Tongue (tissue), 1 donor: ENCODE measurements at regions not wholly inside any gene's neighbourhood (a gene's known extent, or its start where the extent isn't known, plus 50 kb on each side); places are given as distances from the start of the nearest gene placed in this dataset.
A peak's percentile ranks its signal among the peaks of the same experiment; 100 is the strongest.

Source experiments
- DNase-seq: peaks from one replicate; pipeline ENCODE4 v3.0.0-alpha.2; 2015

DNA sequence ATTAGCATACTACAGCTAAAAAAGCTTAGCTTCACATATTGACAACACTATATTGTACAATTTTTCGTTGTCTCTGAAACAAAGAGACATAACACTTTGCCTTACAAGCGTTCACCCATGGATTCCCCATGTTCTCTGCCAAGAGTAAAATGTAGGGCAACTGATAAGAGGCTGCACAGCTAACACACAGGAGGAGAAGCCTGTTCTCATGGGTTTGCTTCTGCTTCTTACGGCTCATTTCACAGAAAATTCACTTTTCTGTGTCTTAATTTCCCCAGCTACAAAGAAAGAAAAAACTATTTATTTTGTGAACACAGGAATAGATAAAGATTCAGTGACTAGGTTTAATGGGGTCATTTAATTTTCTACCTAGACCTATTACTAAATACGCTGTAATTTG, 182.8 kb upstream of the DLGAP1 start:
- DNase-seq: no peak

DNA sequence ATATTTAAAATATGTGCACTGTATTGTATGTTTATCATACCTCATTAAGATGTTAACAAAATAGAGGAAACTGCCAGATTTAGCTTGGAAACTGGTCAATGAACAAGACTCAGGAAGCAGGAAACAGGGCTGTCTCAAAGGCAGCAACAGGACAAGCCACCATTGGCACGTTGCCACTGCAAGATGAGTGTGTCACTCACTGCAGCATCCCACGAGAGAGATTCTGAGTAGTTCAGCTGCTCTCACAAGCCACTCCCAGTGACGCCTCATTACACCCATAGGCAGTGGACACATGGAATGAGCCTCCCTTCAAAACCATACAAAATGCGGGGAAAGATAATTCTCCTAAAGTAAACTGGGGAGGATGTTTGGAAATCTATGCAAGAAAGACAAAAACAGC, 181.9 kb upstream of the DLGAP1 start:
- DNase-seq: peak; percentile 76

DNA sequence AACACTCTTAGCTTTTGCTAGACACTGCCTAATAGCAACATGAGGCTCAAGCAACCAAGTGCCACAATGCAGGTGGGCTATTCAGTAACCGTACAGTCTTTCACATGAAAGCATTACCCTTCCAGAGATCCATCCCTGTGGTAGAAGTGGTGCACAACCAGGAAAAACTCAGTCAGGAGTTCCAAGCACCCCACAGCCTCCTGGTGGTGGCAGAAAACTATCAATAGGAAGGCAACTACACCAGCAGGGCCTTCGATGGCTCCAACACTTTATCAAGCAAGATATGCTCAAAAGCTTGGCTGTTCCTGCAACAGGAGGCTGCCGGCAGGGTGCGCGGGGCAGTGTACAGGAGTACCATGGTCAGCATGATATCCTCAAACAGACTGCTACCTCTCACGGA, 176.1 kb upstream of the DLGAP1 start:
- DNase-seq: no peak

DNA sequence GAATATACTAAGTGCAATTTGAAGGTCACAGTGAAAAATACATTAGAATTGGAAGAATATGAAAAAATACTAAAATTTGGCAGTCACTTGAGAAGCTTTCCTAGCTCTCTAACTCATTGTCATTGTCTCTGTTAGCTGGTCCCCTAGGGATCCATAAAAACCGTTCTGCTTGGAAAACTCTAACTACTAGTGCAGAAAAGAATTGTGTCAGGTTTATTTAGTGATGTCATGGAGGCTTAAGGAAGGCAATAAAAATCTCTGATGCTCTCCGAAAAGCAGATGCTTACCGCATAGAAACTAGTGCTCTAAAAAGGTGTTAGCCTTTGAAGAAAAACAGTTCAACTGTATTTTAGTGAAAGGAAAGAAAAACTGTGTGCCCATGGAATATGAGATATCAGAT, 150.1 kb upstream of the DLGAP1 start:
- DNase-seq: peak; percentile 3

DNA sequence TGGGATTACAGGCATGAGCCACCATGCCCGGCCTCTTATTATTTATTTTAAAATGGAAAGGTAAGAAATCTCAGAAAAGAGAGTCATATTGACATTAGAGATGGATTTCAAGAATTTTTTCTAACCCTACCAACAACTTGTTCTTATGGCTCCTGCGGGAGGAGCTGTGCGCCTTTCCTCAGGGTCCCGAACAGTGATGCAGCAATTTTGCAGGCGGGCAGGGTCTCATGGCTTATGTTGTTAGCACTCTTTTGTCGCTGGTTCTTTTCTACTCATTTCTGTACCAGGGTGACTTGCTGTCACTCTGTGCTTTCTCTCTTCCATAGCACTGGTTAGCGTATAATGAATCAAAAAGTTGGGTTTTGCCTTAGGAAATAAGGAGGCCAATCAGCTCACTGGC, 148.8 kb upstream of the DLGAP1 start:
- no peak for DNase-seq

DNA sequence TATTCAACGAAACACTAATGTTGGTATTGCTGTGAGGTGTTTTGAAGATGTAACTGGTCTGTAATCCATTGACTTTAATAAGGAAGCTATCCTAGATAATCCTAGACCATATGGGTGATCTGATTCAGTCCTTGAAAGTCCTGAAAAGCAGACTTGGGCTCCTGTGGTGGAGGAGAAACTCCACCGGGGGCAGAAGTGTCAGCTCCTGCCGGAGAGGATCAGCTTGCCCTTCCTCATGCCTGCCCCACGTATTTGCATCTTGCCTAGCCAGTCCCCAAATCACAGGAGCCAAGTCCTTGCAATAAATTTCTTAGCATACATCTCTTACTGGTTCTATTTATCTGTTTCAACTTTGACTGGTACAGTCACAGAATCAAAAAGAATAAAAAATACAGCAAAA, 144.2 kb upstream of the DLGAP1 start:
- DNase-seq: no peak

DNA sequence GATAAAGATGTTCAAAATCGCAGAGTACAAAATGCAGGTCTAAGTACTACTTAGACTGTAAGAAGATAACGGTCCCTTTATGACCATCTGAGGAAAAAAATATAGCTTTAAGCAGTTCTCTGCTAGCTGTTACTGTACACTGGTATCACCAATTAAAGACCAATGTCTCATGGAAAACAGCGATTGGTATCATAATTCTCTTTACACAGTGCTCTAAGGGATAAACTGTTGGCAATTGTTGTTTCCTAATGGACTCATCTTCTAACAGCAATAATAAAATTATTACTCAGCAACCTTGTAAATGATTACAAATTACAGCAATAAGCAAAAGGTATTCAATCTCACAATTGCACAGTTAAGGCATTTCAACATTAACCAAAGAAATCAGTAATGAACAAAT, 142.2 kb upstream of the DLGAP1 start:
- no peak for DNase-seq

DNA sequence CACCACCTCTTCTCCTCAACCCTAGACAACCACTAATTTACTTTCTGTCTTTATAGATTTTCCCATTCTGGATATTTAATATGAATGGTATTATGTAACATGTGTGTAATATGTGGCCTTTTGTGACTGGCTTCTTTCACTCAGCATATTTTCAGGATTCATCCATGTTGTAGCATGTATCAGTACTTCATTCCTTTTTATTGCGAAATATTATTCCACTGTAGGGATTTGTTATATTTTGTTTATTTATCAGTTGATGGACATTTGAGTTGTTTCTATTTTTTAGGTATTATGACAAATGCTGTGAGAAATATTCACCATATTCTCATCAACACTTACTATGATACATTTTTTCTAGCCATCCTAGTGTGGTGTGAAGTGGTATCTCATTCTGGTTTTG, 138.8 kb upstream of the DLGAP1 start:
- DNase-seq: no peak

DNA sequence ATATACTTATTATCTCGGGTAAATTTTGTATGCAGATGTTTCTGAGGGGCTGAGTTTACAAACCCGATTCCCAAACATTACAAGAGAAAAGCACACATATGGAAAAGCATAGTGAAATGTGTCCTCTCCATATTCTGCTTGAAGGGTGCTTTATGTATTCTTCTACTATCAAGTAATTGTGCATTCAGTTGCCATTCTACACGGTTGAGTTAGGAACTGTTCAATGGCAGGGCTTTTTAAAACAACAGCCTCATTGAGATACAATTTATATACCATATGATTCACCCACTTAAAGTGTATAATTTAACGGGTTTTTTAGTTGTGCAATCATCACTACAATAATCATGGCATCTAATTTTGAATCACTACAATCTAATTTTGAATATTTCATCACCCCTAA, 138.4 kb upstream of the DLGAP1 start:
- no peak for DNase-seq

DNA sequence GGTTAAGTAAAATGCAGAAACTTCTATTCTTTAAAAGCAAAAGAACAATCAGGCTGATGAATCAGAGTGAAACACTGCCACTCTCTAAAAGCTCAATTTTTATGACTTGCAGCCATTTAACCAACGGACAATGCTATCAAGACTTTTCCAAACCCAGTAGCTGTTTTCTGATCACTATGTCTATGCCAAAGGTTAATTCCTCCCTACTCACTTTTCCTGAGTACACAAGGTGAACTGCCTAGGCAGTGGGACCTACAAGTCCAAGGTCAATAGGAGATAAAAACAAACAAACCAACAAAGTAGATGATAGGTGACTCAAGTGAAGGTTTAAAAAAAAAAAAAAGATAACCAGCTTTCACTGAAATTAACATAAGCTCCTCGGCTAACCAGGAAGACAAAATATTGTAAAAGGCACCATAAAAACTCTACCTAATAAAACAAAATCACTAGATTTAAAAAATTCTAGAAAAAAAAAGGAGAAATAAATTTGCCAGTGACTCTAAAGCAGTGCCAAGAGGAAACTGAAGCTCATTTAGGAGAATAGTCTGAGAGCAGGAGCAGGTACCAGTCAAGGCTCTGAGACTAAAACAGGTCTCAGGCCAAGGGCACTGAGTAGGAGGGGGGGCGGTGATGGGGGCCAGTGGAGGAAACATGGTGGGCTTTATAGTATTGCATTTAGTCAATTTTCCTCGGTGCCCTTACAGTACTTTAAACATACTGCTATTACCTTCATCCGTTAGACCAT, 134.1 kb upstream of the DLGAP1 start:
- DNase-seq: no peak

DNA sequence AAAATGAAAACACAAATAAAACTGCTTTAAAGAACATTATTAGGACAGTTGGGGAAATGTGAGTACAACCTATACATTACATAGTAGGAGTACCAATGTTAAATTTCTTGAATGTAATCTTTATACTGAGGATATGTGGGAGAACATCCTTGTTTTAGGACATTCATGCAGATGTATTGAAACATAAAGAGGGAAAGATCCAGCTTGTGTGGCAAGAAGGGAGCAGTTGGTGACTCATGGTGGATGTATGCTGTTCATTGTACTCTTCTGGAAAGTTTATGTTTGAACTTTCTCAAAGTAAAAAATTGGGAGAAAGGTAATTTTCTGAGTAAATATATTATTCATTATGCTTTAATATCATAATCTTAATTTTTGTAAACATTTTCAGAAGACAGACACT, 132.1 kb upstream of the DLGAP1 start:
- no peak for DNase-seq

DNA sequence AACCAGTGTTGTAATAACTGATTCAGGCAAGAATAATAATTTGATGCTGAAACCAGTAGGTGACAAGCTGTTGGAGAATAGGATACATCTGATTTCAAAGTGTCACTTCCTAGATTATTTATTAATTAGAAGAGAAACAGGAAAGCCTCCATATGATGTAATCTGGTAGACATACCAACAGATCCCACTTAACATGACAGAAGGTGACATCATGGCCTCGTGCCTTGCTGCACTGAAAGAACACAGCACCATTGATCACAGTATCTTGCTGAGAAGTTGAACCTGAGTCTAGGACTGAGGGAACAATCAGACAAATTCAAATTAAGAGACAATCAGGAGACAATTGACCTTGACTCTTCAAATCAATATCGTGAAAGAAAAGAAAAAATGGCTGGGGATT, 131.6 kb upstream of the DLGAP1 start:
- no peak for DNase-seq

DNA sequence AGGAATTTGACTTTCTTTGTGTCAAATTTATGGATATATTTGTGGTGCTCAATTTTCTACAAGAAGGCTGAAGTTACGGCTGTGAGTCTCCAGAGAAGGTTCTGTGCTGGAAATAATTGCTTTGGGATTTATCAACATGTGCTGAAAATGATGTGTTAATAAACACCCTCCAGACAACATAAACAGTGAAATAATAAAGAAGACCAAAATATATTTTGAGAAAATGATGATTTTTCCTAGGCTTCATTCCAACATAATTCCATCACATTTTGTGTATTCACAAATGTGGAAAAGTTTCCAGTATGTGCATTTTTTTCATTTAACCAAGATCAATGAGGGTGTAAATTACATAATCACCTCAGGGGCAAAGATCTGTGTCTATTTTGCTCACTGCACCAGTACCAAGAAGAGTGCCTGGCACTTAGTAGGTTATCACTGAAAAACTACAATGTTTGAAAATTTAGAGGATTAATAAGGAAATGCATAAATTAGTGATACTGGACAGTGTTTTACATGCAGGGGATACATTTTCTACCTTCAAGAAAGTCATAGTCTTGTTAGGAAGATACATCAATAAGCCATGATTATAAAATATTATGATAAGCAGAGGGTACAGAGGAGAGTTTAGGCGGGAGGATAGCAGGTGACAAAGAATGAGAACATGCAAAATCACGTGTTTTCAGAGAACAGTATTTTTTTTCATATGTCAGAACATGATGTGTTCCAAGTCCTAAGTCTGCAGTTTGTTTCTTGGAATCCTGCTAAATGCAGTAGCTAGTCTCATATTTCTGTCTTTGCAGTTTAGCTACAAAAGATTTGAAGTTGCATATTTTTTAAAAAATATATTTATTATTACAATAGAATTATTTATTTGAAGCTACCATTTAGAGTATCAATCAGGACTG, 127.6 kb upstream of the DLGAP1 start:
- no peak for DNase-seq

DNA sequence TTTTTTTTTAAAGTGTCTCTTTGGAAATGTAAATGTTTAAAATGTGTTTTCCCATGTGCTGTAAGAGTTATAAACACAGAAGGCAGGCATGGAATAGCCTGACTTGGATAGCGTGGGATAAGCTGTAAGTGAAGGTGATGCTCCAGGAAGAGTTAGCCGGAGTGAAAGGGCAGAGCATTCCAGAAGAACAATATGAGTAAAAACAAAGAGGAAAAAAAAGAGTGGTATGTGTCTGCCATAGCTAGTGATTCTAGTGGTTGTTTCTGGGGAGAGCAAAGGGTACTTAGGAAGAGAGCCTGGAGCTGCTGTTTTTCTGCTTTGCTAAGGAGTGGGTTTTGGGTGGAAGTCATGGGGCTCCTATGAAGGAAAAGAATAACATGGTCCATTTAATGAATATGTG, 126.9 kb upstream of the DLGAP1 start:
- no peak for DNase-seq

DNA sequence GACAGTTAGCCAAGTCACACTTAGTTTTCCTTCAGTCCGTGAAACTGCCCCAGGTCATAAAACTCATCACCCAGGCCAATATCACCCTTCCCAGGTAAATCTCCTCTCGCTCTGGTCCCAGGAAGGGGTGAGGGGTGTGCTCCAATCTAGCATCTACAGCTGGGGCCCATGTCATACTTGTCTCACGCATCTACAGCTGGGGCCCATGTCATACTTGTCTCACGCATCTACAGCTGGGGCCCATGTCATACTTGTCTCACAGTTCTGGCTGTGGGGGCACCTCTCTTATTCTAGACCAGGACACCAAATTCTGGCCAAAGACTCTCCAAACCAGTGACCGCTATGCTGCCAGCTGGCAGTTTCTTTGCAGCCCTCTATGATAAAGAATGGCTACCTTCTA, 123.3 kb upstream of the DLGAP1 start:
- DNase-seq: no peak

DNA sequence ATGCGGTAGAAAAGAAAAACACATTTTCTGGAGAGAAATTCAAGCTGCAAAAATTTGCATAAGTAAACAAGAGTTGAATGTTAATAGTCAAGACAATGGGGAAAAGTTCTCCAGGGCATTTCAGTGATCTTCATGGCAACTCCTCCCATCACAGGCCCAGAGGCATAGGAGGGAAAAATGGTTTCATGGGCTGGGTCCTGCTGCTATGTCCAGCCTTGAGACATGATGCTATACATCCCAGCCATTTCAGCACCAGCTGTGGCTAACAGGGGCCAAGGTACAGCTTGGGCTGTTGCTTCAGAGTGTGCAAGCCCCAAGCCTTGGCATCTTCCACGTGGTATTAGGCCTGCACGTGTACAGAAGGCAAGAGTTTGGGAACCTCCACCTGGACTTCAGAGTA, 118.6 kb upstream of the DLGAP1 start:
- no peak for DNase-seq

DNA sequence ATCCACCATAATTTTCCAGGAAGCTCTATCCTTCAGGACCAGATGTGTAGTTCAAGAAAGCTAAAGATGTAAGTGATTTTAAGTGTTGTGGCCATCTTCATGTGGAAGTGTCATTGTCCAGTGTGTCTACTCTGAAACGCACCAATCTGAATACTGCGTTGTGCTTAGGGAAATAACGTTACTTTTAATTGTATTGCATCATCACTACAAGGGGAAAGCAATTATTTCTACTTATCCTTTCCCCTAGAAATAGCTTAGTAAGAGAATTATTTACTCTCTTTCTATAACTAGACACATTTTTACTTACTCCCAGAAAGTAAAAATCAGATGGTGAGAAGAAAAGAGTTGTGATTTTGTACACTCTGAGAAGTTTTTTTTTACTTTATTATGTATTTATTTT, 102.4 kb upstream of the DLGAP1 start:
- no peak for DNase-seq

DNA sequence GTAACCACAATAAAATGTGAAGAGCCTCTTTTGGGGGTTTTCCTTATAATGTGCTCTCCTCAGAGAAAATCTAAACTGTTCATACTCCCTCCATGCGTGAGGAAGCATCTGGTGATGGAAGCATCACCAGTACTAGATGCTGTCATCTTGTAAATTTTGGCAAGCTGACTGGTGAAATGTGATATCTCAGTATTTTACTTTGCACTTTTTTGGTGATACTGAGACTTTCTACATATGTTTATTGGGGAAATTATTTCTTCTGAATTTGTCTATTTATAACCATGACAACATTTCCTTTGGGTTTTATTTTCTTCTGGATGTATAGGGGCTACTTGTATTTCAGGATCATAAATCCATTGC, 95.9 kb upstream of the DLGAP1 start:
- DNase-seq: peak; percentile 5

DNA sequence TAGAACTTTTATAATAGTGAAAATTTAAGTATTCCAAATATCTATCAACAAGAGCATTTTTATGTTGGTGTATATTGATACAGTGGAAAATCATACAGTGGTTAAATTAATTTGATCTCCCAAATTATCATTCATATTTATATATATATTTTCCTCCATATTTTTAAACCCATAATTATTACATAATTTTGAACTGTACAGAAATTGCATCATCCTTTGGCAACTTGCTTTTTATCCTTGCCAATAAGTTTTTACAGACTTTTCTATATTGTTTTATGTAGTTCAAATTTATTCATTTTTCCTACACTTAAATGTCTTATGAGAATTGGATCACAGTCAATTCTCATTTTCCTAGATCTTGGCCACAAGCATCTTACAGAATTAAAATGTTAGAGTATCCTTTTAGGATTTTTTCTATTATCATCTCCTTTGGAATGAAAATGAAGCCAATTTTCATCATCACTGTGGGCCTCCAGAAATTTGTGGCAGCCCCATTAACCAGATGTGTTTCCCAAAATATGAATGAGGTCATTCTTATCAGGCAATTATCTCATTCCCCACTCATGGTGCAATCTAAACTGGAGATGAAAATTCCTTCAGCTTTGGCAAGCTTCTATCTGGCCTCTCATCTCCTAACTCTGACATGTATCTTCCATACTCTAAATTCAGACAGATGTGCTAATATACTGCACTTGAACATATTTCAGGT, 94.2 kb upstream of the DLGAP1 start:
- peak; percentile 31 for DNase-seq

DNA sequence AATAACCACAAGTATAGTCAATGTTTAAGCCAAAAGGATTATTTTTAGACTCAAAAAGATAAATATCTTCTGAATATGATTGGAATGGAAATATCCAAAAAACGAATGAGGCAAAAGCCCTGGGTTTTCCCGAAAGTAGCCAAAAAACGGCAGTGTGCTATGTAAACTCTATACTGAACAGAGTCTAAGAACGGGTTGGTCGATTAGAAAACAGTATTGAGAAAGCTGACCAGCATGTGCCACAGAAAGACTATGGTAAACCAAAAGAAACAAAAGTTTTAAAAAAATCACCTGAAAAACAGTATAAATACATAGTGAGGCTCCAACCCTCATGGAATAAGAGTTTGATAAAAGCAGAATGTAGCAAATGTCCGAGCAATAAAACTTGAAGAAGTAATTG, 92.0 kb upstream of the DLGAP1 start:
- DNase-seq: no peak

DNA sequence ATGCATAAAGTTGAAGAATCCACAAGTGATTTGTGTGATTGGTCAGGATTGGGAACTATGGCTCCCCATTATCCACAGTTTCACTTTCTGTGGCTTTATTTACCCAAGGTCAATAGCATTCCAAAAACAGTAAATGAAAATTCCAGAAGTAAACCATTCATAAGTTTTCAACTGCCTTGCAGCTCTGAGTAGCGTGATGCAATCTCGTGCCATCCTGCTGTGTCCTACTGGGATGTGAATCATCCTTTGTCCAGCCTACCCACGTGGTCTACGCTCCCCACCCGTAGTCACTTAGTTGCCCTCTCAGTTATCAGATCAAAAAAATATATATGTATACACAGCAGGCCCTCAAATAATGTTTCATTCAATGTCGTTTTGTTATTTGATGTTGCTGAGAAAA, 89.0 kb upstream of the DLGAP1 start:
- no peak for DNase-seq

DNA sequence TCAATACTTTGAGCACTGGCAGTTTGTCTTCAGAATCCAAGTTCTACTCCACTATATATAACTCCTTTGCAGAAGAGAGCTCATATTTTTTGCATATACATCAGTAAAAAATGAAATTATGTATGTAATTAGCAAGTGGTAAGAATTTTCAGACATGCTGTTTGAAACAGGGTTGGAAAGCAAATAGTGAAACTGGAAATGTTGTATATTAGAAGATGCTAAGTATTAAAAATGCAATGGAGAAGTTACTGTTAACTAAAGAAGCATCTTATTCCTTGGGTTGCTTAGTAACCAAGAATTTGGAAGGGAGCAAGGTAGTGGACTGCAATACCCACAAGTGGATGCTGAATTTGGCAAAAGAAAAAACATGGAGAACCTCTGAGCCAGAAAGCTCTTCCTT, 88.6 kb upstream of the DLGAP1 start:
- DNase-seq: no peak

DNA sequence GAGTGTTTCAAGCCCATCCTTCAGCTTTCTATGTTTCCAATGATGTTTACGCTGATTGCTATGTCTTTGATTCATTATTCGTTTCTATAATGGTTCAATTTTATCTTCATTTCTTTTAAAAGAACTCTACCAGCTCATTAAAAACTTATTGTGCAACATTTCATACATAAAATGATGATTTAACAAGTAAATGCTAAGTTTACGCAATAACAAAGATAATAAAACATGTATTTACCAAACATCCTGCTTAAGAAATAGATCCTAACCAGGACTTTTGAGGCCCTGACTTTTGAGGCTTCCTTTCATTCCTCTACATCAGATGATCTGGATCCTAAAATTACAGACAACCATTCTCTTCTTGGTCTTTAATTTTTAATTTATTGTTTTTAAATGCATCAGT, 86.5 kb upstream of the DLGAP1 start:
- no peak for DNase-seq
